ENCODE measurements at regions not wholly inside any gene's neighbourhood (a gene's known extent, or its start where the extent isn't known, plus 50 kb on each side); places are given as distances from the start of the nearest gene placed in this dataset.
A peak's percentile ranks its signal among the peaks of the same experiment; 100 is the strongest.

DNA sequence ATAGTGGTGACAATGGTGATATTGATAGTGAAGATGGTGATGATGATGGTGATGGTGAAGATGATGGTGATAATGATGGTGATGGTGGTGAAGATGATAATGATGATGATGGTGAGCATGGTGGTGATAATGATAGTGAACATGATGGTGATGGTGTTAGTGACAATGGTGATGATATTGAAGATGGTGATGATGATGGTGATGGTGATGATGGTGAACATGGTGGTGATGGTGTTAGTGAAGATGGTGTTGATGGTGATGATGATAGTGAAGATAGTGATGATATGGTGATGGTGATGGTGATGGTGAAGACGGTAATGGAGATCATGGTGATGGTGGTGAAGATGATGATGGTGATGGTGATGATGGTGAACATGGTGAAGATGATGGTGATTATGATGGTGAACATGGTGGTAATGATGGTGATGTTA is 259.2 kb downstream of the MATN1 start:
- WGBS, 3 donors: 90 to 98% (median 97%) methylated on average over 1 of the region's 1 CpG
- Histone ChIP-seq H3K36me3 (no peaks in the 10 kb centered on the region), H3K27me3 (no peaks in the 10 kb centered on the region), H3K4me1 (ENCODE audit: insufficient read depth) (no peaks in the 10 kb centered on the region), H3K27ac (no peak overlapping the region), H3K4me3 (no peak overlapping the region), H3K9me3 (no peaks in the 10 kb centered on the region)
- TF ChIP-seq EP300 (IDR thresholded peaks at IDR 0.05) (no peak), POLR2A (IDR thresholded peaks at IDR 0.05) (no peak)
- TF ChIP-seq, protein P1, sequence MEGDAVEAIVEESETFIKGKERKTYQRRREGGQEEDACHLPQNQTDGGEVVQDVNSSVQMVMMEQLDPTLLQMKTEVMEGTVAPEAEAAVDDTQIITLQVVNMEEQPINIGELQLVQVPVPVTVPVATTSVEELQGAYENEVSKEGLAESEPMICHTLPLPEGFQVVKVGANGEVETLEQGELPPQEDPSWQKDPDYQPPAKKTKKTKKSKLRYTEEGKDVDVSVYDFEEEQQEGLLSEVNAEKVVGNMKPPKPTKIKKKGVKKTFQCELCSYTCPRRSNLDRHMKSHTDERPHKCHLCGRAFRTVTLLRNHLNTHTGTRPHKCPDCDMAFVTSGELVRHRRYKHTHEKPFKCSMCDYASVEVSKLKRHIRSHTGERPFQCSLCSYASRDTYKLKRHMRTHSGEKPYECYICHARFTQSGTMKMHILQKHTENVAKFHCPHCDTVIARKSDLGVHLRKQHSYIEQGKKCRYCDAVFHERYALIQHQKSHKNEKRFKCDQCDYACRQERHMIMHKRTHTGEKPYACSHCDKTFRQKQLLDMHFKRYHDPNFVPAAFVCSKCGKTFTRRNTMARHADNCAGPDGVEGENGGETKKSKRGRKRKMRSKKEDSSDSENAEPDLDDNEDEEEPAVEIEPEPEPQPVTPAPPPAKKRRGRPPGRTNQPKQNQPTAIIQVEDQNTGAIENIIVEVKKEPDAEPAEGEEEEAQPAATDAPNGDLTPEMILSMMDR (IDR thresholded peaks at IDR 0.05): no peak
- intact Hi-C loops (cut with DNase I): no loop called here
- DNase-seq: no peak

DNA sequence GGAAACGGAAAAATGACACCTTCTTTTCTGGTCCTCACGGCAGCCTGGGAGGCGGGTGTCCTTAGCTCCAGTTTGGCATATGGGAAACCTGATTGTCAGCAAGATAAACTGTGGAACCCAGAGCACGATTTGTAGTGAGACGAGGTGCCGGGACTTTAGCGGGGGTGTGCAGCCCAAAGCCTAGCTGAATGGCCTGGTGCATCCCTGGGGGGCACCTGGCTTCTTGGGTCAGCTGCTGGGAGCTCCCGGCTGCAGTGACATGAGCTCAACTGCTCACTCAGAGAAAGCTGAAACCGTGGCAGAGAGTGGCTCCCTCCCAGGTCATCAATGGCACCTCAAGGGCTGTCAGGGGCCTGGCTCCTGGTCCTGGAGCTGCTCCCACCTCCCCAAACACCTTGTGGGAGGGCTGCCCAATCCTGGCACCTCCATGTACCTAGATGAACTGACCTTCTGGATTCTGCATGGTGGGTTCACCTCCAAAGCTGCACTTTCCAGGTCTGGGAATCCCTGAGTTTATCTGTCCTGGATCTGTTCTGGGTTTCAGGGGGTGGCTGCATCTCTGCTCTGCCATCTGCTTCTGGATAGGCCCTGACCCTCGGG is 260.5 kb downstream of the MATN1 start:
- H3K27ac ChIP-seq: no peak overlapping the region
- 62 to 67% (median 64%) methylated on average over 10 of the region's 10 CpGs for WGBS, 3 donors
- H3K36me3 ChIP-seq: no peaks in the 10 kb centered on the region
- H3K27me3 ChIP-seq: no peaks in the 10 kb centered on the region
- TF ChIP-seq EP300 (IDR thresholded peaks at IDR 0.05): no peak
- TF ChIP-seq POLR2A (IDR thresholded peaks at IDR 0.05): no peak
- TF ChIP-seq, protein P1 (IDR thresholded peaks at IDR 0.05): no peak
- no peaks in the 10 kb centered on the region for H3K9me3 ChIP-seq
- intact Hi-C loops (cut with DNase I): no loop called here
- no peak overlapping the region for H3K4me3 ChIP-seq
- peak in 1 of 5 donors; percentile 13 for DNase-seq
- no peaks in the 10 kb centered on the region for H3K4me1 ChIP-seq (ENCODE audit: insufficient read depth)

DNA sequence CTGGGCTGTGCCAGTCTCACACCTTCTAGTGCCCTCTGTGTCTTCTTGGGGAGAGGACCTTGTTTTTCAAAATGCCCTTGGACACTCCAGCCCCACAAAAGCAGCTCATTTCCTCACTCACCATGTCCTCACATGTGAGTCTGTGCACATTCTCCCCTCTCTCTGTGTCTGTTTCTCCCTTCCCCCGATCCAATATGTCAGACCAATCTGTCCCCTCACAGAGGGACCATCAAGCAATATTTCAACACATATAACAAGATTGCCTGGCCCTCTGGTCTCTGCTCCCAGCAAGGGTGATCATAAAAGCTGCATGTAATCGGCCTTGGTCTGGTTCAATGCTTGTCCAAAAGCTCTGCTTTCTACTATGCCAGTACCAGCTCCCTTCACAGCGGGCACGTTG is 261.2 kb downstream of the MATN1 start:
- intact Hi-C loops (cut with DNase I): no loop called here
- no peaks in the 10 kb centered on the region for H3K36me3 ChIP-seq
- DNase-seq: no peak
- TF ChIP-seq, protein P1 (IDR thresholded peaks at IDR 0.05): no peak
- TF ChIP-seq POLR2A (IDR thresholded peaks at IDR 0.05): no peak
- no peak for TF ChIP-seq EP300 (IDR thresholded peaks at IDR 0.05)
- 75 to 79% (median 75%) methylated on average over 4 of the region's 4 CpGs for WGBS, 3 donors
- H3K27ac ChIP-seq: no peak overlapping the region
- H3K4me3 ChIP-seq: no peak overlapping the region
- no peaks in the 10 kb centered on the region for H3K4me1 ChIP-seq (ENCODE audit: insufficient read depth)
- no peaks in the 10 kb centered on the region for H3K27me3 ChIP-seq
- no peaks in the 10 kb centered on the region for H3K9me3 ChIP-seq

DNA sequence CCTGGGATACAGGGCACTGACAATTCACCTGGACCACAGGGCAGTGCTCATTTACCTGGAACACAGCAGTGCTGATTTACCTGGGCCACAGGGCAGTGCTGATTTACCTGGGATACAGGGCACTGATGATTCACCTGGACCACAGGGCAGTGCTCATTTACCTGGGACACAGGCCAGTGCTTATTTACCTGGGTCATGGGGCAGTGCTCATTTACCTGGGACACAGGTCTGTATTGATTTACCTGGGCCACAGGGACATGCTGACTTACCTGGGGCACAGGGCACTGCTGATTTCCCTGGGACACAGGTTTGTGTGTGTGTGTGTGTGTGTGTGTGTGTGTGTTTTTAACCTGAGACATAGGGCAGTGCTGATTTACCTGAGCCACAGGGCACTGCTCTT is 261.7 kb downstream of the MATN1 start:
- TF ChIP-seq, protein P1 (IDR thresholded peaks at IDR 0.05): no peak
- TF ChIP-seq POLR2A (IDR thresholded peaks at IDR 0.05) (no peak), EP300 (IDR thresholded peaks at IDR 0.05) (no peak)
- no peaks in the 10 kb centered on the region for H3K4me1 ChIP-seq (ENCODE audit: insufficient read depth)
- peak in 1 of 5 donors; percentile 2 for DNase-seq
- no peaks in the 10 kb centered on the region for H3K36me3 ChIP-seq
- H3K27ac ChIP-seq: no peak overlapping the region
- intact Hi-C loops (cut with DNase I): no loop called here
- no peaks in the 10 kb centered on the region for H3K9me3 ChIP-seq
- no peak overlapping the region for H3K4me3 ChIP-seq
- no peaks in the 10 kb centered on the region for H3K27me3 ChIP-seq

Measured in ovary (tissue), 7 donors.